ENCODE measurements at regions not wholly inside any gene's neighbourhood (a gene's known extent, or its start where the extent isn't known, plus 50 kb on each side); places are given as distances from the start of the nearest gene placed in this dataset.
"Not testable (repeated sequence)": the region's sequence is repeated elsewhere in the genome, so short reads cannot be mapped to it uniquely, and the experiment has no call there.

DNA sequence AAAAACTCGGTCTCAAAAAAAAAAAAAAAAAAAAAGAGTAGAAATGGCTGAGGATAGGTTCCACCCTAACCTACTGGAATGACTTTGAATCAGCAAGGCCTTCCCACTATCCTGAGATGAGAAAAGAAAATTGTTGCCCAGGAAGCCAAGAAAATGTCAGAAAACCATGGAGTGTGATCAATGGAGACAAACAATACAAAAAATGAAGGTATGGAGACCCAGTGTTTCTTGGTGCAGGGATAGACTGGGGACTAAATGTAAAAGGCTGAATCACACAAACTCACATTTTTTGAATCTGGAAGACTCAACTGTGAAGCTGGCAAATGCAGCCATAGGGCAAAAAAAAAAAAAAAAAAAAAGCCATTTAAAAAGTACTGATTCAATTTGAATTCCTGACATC, 364.3 kb upstream of the ANKRD30A start:
- H3K9me3 ChIP-seq (ENCODE audit: control insufficient read depth, low read depth, low read length), result no peaks in the 10 kb centered on the region
- no peaks in the 10 kb centered on the region for H3K4me1 ChIP-seq (ENCODE audit: control insufficient read depth, low read depth, low read length)
- H3K27ac ChIP-seq (ENCODE audit: low read length), result no peak overlapping the region
- no peak overlapping the region for H3K4me3 ChIP-seq (ENCODE audit: low read length)
- H3K9ac ChIP-seq (ENCODE audit: low read length), result no peak overlapping the region
- no peaks in the 10 kb centered on the region for H3K36me3 ChIP-seq (ENCODE audit: control insufficient read depth, low read depth, low read length)
- no peaks in the 10 kb centered on the region for H3K27me3 ChIP-seq (ENCODE audit: control insufficient read depth, insufficient read depth, low read length)

DNA sequence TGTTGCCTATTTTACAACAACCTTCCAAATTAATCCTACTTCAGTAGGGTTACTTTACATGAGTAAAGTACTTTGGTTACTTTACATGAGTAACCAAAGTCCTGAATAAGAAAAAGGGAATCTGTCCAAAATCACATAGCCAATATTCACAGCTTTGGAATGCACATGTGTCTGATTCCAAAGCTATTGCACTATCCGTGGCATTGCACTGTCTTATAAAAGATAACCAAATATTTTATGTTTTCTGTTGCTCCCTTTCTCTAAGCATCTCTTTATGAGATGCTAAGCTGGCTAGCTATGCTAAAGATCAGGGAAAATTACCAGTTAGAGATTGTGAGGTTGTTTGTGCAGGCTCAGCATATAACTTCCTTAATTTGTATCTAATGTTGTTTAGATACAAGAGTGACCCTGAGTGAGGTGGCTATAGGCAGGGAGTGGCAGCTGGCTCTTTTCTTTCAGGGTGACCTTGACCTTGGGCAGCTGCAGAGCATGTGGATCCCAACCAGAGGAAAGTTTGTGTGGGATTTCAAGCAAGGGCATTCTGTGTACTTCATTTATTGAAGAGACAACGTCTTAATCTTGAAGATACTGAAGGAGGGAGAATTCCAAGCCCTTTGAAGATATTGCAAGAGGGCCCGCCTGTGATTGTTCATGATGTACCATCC, 366.1 kb upstream of the ANKRD30A start:
- Histone ChIP-seq H3K27me3 (ENCODE audit: control insufficient read depth, insufficient read depth, low read length) (no peaks in the 10 kb centered on the region), H3K4me3 (ENCODE audit: low read length) (no peak overlapping the region), H3K36me3 (ENCODE audit: control insufficient read depth, low read depth, low read length) (no peaks in the 10 kb centered on the region), H3K27ac (ENCODE audit: low read length) (no peak overlapping the region), H3K4me1 (ENCODE audit: control insufficient read depth, low read depth, low read length) (no peaks in the 10 kb centered on the region), H3K9me3 (ENCODE audit: control insufficient read depth, low read depth, low read length) (no peaks in the 10 kb centered on the region), H3K9ac (ENCODE audit: low read length) (no peak overlapping the region)

DNA sequence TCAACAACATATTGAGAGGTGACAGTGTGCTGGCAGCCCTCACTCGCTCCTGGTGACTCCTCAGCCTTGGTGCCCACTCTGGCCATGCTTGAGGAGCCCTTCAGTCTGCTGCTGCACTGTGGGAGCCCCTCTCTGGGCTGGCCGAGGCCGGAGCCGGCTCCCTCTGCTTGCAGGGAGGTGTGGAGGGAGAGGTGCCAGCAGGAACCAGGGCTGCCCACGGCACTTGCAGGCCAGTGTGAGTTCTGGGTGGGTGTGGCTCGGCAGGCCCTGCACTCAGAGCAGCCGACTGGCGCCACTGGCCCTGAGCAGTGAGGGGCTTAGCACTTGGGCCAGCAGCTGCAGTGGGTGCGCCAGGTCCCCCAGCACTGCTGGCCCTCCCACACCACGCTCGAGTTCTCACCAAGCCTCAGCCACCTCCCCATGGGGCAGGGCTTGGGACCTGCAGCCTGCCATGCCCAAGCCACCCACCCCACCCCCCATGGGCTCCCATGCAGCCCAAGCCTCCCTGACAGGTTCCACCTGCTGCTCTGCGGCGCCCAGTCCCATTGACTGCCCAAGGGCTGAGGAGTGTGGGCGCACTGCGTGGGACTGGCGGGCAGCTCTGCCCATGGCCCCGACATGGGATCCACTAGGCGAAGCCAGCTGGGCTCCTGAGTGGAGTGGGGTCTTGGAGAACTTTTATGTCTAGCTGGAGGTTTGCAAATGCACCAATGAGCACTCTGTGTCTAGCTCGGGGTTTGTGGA, 377.1 kb upstream of the ANKRD30A start:
- Histone ChIP-seq H3K4me3 (ENCODE audit: low read length) (no peak overlapping the region), H3K27me3 (ENCODE audit: control insufficient read depth, insufficient read depth, low read length) (no peaks in the 10 kb centered on the region), H3K36me3 (ENCODE audit: control insufficient read depth, low read depth, low read length) (no peaks in the 10 kb centered on the region), H3K9me3 (ENCODE audit: control insufficient read depth, low read depth, low read length) (no peaks in the 10 kb centered on the region), H3K4me1 (ENCODE audit: control insufficient read depth, low read depth, low read length) (no peaks in the 10 kb centered on the region), H3K27ac (ENCODE audit: low read length) (no peak overlapping the region), H3K9ac (ENCODE audit: low read length) (no peak overlapping the region)

DNA sequence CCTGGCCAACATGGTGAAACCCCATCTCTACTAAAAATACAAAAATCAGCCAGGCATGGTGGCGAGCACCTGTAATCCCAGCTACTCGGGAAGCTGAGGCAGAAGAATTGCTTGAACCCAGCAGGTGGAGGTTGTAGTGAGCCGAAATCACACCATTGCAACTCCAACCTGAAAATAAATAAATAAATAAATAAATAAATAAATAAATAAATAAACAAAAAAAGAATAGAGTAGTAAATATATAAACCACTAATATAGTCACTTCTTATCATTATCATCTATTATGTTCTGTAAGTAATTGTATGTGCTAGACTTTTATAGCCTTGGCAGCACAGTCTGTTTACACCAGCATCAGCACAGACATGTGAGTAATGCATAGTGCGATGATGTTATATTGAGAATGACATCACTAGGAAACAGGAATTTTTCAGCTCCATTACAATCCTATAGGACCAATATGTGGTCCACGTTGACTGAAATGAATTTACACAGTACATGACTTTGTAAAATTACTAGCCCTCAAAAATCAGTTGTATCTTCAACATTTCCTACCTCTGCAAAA, 385.4 kb upstream of the ANKRD30A start:
- H3K9ac ChIP-seq (ENCODE audit: low read length), result no peak overlapping the region
- no peaks in the 10 kb centered on the region for H3K4me1 ChIP-seq (ENCODE audit: control insufficient read depth, low read depth, low read length)
- no peaks in the 10 kb centered on the region for H3K36me3 ChIP-seq (ENCODE audit: control insufficient read depth, low read depth, low read length)
- H3K27me3 ChIP-seq (ENCODE audit: control insufficient read depth, insufficient read depth, low read length), result no peaks in the 10 kb centered on the region
- H3K4me3 ChIP-seq (ENCODE audit: low read length), result no peak overlapping the region
- no peak overlapping the region for H3K27ac ChIP-seq (ENCODE audit: low read length)
- H3K9me3 ChIP-seq (ENCODE audit: control insufficient read depth, low read depth, low read length), result no peaks in the 10 kb centered on the region

DNA sequence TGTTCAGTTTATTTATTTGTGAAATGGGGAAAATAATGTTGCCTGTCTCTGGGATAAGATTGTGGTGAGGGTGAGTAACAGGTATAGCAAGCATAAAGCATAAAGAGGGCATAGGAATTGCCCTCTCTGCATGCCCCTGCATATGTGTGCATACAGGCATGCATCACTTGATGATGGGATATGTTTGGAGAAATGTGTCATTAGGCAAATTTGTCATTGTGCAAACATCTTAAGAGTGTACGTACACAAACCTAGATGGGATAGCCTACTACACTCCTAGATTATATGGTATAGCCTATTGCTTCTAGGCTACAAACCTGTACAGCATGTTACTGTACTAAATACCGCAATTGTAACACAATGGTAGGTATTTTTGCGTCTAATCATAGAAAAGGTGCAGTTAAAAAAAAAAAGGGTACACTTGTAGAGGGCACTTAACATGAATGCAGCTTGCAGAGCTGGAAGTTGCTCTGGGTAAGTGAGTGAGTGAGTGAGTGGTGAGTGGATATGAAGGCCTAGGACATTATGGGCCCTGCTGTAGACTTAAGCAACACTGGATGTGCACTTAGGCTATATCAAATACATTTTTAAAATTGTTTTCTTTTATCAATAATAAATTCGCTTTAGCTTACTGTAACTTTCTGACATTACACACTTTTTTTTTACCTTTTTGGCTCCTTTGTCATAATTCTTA, 386.5 kb upstream of the ANKRD30A start:
- no peak overlapping the region for H3K9ac ChIP-seq (ENCODE audit: low read length)
- no peaks in the 10 kb centered on the region for H3K27me3 ChIP-seq (ENCODE audit: control insufficient read depth, insufficient read depth, low read length)
- no peak overlapping the region for H3K4me3 ChIP-seq (ENCODE audit: low read length)
- H3K4me1 ChIP-seq (ENCODE audit: control insufficient read depth, low read depth, low read length), result no peaks in the 10 kb centered on the region
- H3K27ac ChIP-seq (ENCODE audit: low read length), result no peak overlapping the region
- no peaks in the 10 kb centered on the region for H3K9me3 ChIP-seq (ENCODE audit: control insufficient read depth, low read depth, low read length)
- H3K36me3 ChIP-seq (ENCODE audit: control insufficient read depth, low read depth, low read length), result no peaks in the 10 kb centered on the region

DNA sequence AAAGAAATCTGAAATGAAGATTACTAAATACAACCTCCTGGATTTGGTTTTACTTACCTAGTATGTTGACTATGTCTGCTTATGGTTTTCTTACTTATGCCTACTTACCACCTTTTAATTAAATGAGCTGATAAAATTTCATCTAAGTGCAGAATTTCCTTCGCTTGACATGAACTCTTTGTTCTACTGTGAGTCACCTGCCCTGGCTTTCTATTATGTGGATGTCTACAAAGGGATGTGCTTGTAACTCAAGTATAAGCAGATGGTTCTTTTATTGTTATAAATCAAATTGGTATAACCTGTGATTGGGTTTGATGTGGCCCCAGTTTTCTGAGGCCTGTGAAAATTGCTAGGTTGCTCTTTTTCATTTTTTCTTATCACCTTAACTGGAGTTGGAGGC, 389.1 kb upstream of the ANKRD30A start:
- Histone ChIP-seq H3K4me3 (ENCODE audit: low read length) (no peak overlapping the region), H3K27ac (ENCODE audit: low read length) (no peak overlapping the region), H3K36me3 (ENCODE audit: control insufficient read depth, low read depth, low read length) (no peaks in the 10 kb centered on the region), H3K27me3 (ENCODE audit: control insufficient read depth, insufficient read depth, low read length) (no peaks in the 10 kb centered on the region), H3K9me3 (ENCODE audit: control insufficient read depth, low read depth, low read length) (no peaks in the 10 kb centered on the region), H3K9ac (ENCODE audit: low read length) (no peak overlapping the region), H3K4me1 (ENCODE audit: control insufficient read depth, low read depth, low read length) (no peaks in the 10 kb centered on the region)

DNA sequence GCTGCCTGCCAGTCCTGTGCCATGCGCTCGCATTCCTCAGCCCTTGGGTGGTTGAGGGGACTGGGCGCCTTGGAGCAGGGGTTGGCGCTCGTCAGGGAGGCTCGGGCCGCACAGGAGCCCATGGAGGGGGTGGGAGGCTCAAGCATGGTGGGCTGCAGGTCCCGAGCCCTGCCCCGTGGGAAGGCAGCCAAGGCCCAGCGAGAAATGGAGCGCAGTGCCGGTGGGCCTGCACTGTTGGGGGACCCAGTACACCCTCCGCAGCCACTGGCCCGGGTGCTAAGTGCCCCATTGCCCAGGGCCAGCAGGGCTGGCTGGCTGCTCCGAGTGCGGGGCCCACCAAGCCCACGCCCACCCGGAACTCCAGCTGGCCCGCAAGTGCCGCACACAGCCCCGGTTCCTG, 390.8 kb upstream of the ANKRD30A start:
- H3K9ac ChIP-seq (ENCODE audit: low read length); H3K27ac ChIP-seq (ENCODE audit: low read length); H3K4me1 ChIP-seq (ENCODE audit: control insufficient read depth, low read depth, low read length); H3K27me3 ChIP-seq (ENCODE audit: control insufficient read depth, insufficient read depth, low read length); H3K36me3 ChIP-seq (ENCODE audit: control insufficient read depth, low read depth, low read length); H3K9me3 ChIP-seq (ENCODE audit: control insufficient read depth, low read depth, low read length); H3K4me3 ChIP-seq (ENCODE audit: low read length): not testable (repeated sequence)

DNA sequence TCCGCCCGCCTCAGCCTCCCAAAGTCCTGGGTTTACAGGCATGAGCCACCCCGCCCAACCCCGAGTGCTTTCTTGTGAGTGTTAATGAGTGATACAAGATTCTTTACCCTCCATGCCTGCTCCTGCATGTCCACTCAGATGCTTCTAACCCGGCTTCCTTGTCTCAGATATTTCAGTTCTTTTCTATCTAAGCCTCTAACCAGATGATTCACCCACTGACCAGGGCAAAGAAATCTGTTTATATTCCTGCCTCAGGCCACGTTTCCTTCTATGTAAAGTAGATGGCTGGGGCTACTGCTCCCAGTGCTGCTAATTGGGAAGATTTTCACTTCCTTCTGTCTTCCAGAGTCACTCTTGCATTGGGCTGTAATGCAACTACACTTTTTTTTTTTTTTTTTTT, 395.1 kb upstream of the ANKRD30A start:
- Histone ChIP-seq H3K9me3 (ENCODE audit: control insufficient read depth, low read depth, low read length) (no peaks in the 10 kb centered on the region), H3K36me3 (ENCODE audit: control insufficient read depth, low read depth, low read length) (no peaks in the 10 kb centered on the region), H3K4me3 (ENCODE audit: low read length) (no peak overlapping the region), H3K27me3 (ENCODE audit: control insufficient read depth, insufficient read depth, low read length) (no peaks in the 10 kb centered on the region), H3K4me1 (ENCODE audit: control insufficient read depth, low read depth, low read length) (peaks cover 7% of the 10 kb centered on the region), H3K27ac (ENCODE audit: low read length) (no peak overlapping the region), H3K9ac (ENCODE audit: low read length) (no peak overlapping the region)

DNA sequence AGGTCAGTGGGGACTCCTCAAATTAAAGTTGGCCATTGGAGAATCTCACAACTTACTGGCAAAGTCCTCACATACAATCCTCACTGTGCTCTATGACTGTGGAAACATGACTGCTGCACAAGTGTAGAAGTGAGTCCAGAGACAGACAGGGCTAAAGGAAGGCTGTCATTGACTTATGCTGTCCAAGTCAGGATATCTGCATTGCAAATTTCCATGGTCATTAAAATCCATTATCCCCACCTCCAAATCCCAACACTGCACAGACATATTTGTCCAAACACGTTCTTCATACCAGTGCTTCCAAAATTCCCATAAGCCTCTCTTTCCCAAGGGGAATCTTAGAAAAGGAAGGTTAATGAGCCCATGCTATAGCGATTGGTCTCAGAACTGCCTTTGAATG, 396.8 kb upstream of the ANKRD30A start:
- H3K27ac ChIP-seq (ENCODE audit: low read length), result no peak overlapping the region
- H3K9me3 ChIP-seq (ENCODE audit: control insufficient read depth, low read depth, low read length), result no peaks in the 10 kb centered on the region
- H3K9ac ChIP-seq (ENCODE audit: low read length), result no peak overlapping the region
- H3K4me3 ChIP-seq (ENCODE audit: low read length), result no peak overlapping the region
- no peaks in the 10 kb centered on the region for H3K36me3 ChIP-seq (ENCODE audit: control insufficient read depth, low read depth, low read length)
- peaks cover 13% of the 10 kb centered on the region for H3K4me1 ChIP-seq (ENCODE audit: control insufficient read depth, low read depth, low read length)
- H3K27me3 ChIP-seq (ENCODE audit: control insufficient read depth, insufficient read depth, low read length), result no peaks in the 10 kb centered on the region

DNA sequence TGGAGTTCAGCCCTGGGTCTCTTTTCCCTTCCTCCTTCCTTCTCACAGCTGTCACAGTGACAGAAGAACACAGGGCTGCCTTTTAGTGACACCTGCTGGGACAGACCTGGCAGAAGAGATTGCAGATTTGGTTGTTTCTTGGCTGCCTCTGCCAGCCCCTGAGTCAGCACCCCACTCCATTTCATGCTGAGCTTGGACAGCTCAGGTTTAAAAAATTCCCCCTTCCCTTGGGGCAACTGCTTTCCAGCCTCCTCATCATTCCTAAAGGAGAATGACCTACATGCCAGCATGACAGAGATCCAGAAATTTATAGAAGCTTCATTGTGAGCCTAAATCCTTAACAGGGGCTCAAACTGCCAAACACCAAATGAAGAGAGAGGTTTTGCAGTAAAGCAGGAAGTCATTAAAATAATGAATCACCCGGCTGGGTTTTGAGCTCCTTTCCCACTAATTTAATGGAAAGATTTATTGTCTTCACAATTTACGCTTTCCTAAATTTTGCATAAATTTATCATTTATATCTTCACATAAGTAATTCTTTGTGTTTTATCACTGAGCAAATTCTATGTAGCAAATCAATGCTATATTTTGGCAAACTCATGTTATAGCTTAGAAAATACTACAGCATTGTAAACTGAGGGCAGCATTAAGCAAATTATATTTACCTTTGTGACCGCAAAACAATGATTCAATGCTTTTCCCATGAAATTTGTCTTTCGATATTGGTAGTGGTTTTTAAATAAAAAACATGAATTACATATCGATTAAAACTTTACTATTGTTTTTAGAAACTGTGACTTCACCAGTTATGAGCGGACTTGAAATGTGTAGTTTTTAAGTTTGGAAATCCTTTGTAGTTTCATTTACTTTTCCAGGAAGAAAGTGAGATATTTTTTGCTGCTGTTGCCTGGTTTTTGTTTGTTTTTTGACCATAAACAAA, 399.5 kb upstream of the ANKRD30A start:
- Histone ChIP-seq H3K9ac (ENCODE audit: low read length) (no peak overlapping the region), H3K4me3 (ENCODE audit: low read length) (no peak overlapping the region), H3K9me3 (ENCODE audit: control insufficient read depth, low read depth, low read length) (no peaks in the 10 kb centered on the region), H3K36me3 (ENCODE audit: control insufficient read depth, low read depth, low read length) (no peaks in the 10 kb centered on the region), H3K4me1 (ENCODE audit: control insufficient read depth, low read depth, low read length) (peaks cover 17% of the 10 kb centered on the region), H3K27ac (ENCODE audit: low read length) (peak overlapping the region; percentile 35), H3K27me3 (ENCODE audit: control insufficient read depth, insufficient read depth, low read length) (no peaks in the 10 kb centered on the region)

DNA sequence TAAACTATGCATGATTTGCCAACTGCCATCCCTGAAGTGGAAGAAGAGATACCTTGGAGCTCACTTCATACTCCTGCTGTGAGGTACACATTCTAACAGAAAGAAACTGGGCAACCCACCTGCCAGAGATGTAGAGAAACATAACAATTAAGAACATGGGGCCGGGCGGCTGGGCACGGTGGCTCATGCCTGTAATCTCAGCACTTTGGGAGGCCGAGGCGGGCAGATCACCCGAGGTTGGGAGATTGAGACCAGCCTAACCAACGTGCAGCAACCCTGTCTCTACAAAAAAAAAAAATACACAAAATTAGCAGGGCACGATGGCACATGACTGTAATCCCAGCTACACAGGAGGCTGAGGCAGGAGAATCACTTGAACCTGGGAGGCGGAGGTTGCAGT, 402.6 kb upstream of the ANKRD30A start:
- Histone ChIP-seq H3K36me3 (ENCODE audit: control insufficient read depth, low read depth, low read length) (no peaks in the 10 kb centered on the region), H3K9me3 (ENCODE audit: control insufficient read depth, low read depth, low read length) (no peaks in the 10 kb centered on the region), H3K4me1 (ENCODE audit: control insufficient read depth, low read depth, low read length) (peaks cover 17% of the 10 kb centered on the region), H3K9ac (ENCODE audit: low read length) (no peak overlapping the region), H3K27ac (ENCODE audit: low read length) (no peak overlapping the region), H3K4me3 (ENCODE audit: low read length) (no peak overlapping the region), H3K27me3 (ENCODE audit: control insufficient read depth, insufficient read depth, low read length) (no peaks in the 10 kb centered on the region)
